GM13977 (cell line): ENCODE measurements at regions not wholly inside any gene's neighbourhood (a gene's known extent, or its start where the extent isn't known, plus 50 kb on each side); places are given as distances from the start of the nearest gene placed in this dataset.
"Not testable (repeated sequence)": the region's sequence is repeated elsewhere in the genome, so short reads cannot be mapped to it uniquely, and the experiment has no call there.

Source experiments
- DNase-seq: peaks from one replicate; pipeline ENCODE4 v3.0.0; 2012; ENCODE audit warnings: low spot score
- in situ Hi-C: fragments of 300-500 bp; cut with MboI; formaldehyde crosslinking; loops from one replicate; pipeline ENCODE4 v1.12.0; 2022; ENCODE audit warnings: low sequenced_read_pairs, low pct_unique_long_range_greater_than_20kb, mixed read lengths, inconsistent platforms; ENCODE audit not compliant: unreplicated experiment

- DNase-seq, in situ Hi-C loops: not testable (repeated sequence)
These were observed 4510.9 kb upstream of the OR11H1 start for GRCh38 chr22:11017108-11017507.

DNA sequence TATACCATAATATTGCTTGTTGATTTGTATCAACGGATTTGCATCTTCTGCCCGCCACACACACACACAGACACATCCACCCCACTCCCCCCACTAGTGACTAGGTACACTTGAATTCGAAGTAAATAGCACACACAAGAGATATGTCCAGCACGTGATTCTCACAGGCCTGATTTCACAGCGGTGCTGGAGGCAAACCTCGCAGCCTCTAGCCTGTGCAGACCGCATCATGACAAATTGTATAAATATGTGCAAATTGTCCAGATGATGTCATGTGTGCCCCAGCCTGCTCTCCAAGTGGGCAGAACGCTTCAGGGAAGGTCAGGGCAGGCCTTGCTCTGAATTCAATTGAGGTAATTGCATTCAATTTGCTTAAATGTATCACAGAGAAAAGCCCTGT, 4507.5 kb upstream of the OR11H1 start:
- DNase-seq, in situ Hi-C loops: not testable (repeated sequence)

- DNase-seq, in situ Hi-C loops: not testable (repeated sequence)
These were observed 4501.5 kb upstream of the OR11H1 start for GRCh38 chr22:11026541-11026940.

GRCh38 chr22:11027064-11027463, 4500.9 kb upstream of the OR11H1 start:
- in situ Hi-C loops, DNase-seq: not testable (repeated sequence)

- in situ Hi-C loops = not testable (repeated sequence)
These were observed 4500.5 kb upstream of the OR11H1 start for GRCh38 chr22:11027532-11027931.

DNA sequence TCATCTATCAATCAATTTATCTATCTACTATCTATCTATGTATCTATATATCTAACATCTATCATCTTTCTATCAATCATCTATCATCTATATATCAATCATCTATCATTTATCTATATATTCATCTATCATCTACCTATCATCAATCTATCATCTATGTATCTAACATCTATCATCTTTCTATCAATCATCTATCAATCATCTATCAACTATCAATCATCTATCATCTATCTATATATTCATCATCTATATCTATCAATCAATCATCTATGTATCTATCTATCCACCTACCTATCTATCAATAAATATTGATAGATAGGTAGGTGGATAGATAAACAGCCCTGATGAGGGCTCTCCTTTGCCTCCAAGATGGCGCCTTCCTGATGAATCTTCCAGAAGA, 4499.8 kb upstream of the OR11H1 start:
- DNase-seq, in situ Hi-C loops: not testable (repeated sequence)

More at GRCh38 chr22:11027532-11027931, 4500.5 kb upstream of the OR11H1 start:
- DNase-seq = not testable (repeated sequence)

- DNase-seq, in situ Hi-C loops: not testable (repeated sequence)
These were observed 4498.5 kb upstream of the OR11H1 start for GRCh38 chr22:11029534-11029933.

DNA sequence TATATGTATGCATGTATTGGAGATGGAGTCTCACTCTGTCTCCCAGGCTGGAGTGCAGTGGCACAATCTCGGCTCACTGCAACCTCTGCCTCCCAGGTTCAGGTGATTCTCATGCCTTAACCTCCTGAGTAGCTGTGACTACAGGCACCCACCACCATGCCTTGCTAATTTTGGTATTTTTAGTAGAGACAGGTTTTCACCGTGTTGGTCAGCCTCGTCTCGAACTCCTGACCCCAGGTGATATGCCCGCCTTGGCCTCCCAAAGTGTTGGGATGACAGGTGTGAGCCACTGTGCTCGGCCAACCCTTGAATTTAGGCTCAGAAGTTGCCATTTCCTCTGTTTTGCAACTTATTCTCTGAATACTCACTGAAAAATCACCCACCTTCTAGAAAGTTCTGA, 4498.0 kb upstream of the OR11H1 start:
- DNase-seq, in situ Hi-C loops: not testable (repeated sequence)

DNA sequence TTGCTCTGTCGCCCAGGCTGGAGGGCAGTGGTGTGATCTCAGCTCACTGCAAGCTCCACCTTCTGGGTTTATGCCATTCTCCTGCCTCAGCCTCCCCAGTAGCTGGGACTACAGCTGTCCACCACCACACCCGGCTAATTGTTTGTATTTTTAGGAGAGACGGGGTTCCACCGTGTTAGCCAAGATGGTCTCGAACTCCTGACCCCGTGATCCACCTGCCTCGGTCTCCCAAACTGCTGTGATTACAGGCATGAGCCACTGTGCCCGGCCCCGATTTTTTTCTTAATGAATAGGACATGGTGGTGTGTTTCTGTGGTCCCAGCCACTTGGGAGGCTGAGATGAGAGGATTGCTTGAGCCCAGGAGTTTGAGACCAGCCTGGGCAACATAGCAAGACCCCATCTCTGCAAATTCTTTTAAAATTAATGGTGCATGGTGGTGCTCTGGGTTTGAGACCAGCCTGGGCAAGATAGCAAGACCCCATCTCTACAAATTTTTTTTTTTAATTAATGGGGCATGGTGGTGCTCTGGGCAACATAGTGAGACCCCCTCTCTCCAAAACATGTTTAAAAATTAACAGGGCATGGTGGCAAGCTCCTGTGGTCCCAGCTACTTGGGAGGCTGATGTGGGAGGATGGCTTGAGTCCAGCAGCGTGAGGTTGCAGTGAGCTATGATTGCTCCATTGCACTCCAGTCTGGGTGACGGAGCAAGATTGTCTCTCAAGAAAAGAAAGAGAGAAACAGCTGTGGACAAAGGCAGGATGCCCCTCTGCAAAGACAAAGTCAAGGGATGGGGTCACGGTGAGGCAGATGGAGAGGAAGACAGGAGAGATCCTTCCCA, 4497.2 kb upstream of the OR11H1 start:
- DNase-seq, in situ Hi-C loops: not testable (repeated sequence)

DNA sequence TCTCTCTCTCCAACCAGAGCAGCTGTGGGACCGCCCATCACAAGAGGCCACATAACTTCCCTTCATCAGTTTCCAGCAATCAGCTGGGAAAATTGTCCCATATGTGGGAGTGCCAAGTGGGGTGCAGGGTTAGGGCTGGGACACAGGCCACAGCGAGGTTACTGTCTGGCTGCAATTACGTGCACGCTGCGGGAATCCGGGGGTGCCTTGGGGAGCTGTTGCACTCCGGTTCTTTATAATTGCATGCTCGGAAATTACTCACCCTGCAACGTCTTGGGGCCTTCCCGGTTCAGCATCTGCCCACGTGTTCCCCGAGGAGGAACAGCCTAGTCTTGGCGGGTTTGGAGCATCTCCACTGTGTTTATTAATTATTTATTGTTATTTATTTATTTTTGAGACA, 4495.9 kb upstream of the OR11H1 start:
- in situ Hi-C loops, DNase-seq: not testable (repeated sequence)

- DNase-seq, in situ Hi-C loops: not testable (repeated sequence)
These were observed 4493.4 kb upstream of the OR11H1 start for GRCh38 chr22:11034660-11034987.

- DNase-seq, in situ Hi-C loops: not testable (repeated sequence)
These were observed 4492.7 kb upstream of the OR11H1 start for GRCh38 chr22:11035031-11035873.

DNA sequence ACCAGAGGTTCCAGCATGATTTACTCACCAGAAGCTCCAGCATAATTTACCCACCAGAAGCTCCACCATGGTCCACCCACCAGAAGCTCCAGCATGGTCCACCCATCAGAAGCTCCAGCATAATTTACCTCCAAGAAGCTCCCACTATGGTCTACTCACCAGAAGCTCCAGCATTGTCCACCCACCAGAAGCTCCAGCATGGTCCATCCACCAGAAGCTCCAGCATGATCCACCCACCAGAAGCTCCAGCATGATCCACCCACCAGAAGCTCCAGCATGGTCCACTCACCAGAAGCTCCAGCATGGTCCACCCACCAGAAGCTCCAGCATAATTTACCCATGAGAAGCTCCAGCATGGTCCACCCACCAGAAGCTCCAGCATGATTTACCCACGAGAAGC, 4490.7 kb upstream of the OR11H1 start:
- DNase-seq, in situ Hi-C loops: not testable (repeated sequence)

DNA sequence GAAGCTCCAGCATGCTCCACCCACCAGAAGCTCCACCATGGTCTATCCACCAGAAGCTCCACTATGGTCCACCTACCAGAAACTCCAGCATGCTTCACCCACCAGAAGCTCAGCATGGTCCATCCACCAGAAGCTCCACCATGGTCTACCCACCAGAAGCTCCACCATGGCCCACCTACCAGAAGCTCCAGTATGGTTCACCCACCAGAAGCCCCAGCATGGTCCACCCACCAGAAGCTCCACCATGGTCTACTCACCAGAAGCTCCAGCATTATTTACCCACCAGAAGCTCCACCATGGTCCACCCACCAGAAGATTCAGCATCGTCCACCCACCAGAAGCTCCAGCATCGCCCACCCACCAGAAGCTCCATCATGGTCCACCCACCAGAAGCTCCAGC, 4490.2 kb upstream of the OR11H1 start:
- in situ Hi-C loops, DNase-seq: not testable (repeated sequence)

DNA sequence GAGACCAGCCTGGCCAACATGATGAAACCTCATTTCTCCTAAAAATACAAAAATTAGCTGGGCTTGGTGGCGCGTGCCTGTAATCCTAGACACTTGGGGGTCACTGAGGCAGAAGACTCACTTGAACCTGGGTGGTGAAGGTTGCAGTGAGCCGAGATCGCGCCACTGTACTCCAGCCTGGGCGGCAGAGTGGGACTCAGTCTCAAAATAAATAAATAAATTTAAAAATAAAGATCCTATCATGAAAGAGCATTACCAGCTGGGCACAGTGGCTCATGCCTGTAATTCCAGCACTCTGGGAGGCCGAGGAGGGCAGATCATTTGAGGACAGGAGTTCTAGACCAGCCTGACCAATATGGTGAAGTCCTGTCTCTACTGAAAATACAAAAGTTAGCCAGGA, 4489.2 kb upstream of the OR11H1 start:
- in situ Hi-C loops, DNase-seq: not testable (repeated sequence)

DNA sequence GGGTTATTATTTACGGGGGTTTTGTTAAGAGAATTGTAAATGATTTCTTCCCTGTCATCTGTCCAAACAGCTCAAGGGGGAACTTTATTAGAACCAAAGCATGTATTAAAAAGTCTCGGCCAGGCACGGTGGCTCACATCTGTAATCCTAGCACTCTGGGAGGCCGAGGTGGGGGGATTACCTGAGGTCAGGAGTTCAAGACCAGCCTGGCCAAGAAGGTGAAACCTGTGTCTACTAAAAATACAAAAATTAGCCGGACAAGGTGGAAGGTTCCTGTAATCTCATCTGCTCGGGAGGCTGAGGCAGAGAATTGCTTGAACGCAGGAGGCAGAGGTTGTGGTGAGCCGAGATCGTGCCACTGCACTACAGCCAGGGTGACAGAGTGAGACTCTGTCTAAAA, 4486.6 kb upstream of the OR11H1 start:
- DNase-seq, in situ Hi-C loops: not testable (repeated sequence)
